ENCODE measurements at regions not wholly inside any gene's neighbourhood (a gene's known extent, or its start where the extent isn't known, plus 50 kb on each side); places are given as distances from the start of the nearest gene placed in this dataset.

DNA sequence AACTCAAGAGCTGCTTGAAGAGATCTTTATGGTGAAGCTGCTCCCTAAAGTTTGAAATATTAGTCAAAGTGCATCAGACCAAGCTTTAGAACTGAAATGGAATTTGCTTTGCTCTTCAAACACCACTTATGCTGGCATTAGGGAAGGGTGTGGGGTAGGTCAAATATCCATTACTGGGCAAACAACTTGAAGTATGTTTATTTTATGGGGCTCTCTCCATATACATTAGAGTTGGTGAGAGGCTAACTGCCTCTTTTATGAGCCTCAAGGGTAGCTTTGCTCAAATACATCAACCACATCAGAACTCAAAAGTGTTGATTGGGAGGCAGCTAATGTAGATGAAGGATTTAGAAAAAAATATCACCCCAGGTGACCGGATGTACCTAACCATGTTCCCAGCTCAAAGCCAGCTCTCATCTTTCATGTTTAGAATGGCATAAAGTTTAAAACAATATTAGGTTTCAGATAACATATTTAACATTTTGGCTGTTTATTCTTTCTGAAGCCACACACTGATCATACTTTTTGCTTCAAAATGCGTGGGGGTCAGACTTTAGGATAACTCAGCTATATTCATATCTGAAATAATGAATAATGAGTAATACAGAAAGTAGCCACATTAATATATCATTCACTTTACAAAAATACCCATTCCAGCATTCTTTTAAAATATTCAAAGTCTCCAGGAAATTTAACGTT is 318.6 kb downstream of the PTEN start:
- DNase-seq, result peak; percentile 87

DNA sequence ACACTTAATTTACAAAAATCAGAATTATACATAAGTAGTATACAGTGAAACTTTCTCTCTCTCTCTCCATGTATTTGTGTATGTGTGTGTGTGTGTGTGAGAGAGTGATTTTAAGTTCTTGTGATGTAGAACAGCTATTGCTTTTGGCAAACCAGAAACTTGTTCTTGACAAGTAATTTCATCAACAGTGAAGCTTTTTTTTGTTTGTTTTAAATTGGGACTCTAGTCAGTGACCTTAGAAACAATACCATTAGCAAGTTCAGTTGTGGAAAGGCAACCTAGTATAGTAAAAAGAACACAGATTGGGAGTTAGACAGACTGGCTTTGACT is 319.1 kb downstream of the PTEN start:
- DNase-seq, result no peak

GRCh38 chr10:88184543-88185297 is 321.3 kb downstream of the PTEN start:
- DNase-seq, result no peak

DNA sequence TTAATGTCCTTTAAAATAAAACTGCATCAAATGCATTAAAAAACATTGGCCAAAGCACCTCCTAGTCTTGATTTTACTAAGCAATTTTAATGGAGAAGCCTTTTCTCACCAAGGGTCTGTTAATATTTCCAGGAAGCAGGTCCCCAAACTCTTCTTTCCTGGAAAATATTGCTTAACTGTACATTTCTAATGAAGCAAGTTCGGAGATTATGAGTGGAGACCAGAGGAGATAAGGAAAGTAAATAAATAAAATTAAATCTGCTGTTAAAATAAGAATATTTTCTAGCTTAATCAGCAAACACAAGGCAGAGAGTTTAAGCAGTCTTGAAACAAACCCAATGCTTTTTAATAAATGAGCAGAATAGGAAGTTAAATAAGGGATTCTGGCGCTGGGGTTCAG is 322.4 kb downstream of the PTEN start:
- DNase-seq, result no peak

GRCh38 chr10:88186335-88186734 is 322.9 kb downstream of the PTEN start:
- DNase-seq, result no peak

DNA sequence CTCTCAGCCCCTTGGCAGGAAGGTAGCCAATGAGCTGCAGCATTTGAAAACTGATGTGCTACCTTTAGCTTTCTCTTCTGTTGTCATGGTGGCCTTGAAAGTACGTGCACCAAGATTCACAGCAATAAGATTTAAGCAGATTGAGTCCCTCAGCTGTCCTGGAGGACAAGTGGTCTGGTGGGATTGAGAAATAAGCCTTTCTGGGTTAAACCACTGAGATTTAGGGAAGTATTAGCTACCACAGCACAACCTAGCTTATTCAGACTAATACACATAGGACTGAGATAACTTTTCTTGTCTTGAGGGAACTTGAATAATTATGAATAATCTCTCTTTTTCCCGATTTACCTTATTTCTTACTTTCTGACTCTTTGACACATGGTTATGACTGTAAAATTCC is 324.0 kb downstream of the PTEN start:
- no peak for DNase-seq

DNA sequence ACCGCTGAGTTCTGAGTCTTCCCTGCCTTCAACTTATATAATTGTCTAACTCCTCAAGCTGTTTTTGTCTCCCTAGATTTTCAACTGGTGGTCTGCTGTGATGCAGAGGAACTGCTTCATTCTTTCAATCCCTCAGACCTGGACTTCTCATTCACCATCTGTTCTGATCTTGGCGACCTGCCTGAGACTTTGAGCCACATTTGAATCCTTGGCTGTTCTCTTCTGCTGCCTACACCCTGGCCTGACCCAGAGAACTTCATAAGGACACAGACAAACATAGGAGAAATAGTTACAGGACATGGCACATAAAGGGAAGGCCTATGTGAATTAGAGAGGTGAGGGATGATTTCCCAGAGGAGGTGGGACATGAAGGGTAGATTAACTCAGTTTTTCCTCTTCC is 326.7 kb downstream of the PTEN start:
- no peak for DNase-seq

DNA sequence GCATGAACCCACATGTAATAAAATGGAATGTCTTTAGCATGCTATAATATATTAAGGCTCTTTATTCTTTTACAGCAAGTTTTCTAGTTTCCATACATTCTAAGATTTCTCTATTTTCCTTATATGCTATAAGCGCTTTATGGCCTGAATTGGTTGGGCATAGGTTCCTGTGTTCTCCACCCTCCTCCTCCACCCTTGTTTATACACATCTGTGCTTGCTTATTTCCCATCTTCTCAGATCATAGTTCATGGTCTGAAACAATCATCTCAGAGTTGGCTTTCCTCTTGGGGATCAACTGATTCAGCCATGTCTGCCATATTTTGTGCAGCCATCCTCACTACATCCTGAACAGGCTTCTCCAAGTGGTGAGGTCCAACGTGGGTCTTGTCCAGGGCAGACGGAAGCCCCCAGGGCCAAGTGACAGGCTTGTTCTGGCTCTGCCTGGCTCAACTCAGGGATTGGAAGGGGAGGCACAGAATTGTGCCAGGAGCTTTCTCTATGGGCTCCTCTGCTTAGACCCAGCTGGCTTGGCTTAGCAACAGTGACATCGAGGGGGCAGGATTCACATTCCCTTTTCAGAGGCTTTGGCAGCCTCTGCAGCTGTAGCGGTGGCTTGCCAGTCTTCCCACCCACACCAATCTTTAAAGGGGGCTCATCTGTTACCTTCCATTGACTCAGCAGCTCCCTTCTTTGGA is 327.3 kb downstream of the PTEN start:
- DNase-seq, result no peak

DNA sequence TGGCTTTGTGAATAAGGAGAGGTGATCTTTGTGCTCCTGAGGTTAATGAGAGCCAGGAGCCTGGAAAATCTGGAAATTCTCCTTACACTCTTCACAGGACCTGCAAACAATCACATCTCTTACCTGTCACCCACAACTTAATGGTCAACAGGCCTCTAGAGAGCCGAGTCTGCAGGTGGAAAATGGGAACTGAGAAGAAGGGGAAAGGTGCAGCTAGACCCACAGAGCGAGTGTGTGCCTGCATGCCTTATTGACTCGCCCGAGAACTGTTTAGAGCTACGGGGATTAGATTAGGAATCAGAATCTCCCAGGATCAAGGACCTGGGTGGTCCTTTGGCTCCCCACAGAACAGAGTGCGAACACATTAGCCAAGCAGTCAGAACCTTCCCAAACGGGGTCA is 329.6 kb downstream of the PTEN start:
- DNase-seq, result no peak

GRCh38 chr10:88194041-88194887 is 330.8 kb downstream of the PTEN start:
- no peak for DNase-seq

DNA sequence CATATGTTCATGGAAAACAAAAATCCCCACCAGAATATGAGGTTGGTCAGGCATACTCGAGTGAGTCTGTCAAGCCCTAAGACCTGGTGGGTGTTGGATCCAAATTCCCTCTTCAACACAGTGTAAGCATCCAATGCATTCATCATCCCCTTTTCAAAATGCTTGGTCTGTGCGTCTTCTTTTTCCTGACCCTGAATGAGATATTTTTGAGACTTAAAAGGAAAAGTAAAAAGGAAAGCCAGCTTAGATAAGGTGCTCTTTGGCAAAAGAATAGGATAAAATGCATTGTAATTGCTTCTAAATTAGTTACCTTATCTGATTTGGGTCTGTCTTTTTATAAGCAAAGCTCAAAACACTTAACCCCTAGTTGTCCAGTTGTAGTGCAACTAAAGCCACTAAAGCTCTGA is 331.5 kb downstream of the PTEN start:
- DNase-seq, result no peak

DNA sequence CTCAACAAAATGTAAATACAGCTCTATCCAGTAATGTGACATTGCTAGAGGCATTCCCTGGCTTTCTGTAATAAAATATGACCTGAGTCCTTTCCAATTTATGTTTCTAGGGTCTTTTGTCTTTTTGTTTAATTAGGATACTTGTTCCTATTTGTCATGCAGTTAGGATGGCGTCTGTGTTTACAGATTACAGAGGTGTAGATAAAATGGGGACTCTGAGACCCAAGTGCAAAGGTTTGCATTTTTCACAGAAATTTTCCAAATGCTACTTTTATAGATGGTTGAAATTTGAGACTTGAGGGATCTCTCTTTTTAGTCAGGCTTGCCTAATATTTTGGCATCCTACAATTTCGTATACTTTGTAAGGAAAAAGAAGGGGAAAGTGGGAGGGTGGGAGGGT is 332.4 kb downstream of the PTEN start:
- DNase-seq, result no peak

DNA sequence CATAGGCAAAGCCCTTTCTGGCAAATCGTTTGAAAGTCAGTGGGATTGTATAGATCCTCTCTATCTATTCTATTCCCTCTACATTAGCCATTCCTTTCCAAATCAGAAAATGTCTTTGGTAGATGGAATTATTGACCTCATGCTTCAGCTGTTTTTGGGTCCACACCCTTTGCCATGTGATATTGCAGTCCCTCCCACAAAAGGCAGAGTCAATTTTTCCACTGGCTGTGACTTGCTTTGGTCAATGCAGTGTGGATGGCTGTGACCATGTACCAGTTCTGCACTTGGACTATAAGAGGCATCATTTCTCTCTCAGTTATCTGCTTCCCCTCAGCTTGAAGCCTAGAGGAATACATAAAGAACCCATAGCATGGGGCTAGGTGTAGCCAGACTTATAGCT is 332.9 kb downstream of the PTEN start:
- no peak for DNase-seq

DNA sequence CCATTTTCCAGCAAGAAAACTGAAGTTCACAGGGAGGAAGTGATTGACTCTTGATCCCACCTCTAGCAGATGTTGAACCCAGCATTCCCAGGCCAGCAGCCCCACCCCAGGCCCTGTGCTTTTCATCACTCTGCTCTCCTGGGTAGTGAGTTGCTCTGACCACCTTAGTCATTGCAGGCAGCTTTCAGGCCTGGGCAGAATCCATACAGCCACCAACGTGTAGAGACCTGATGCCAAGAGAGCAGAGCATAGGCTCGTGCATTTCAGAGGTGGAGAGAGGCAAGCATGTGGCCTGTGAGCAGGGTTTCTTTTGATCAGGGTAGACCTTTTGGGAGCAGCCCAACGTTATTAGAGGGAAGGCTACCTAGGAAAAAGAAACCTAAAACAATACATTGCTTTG is 334.6 kb downstream of the PTEN start:
- DNase-seq, result no peak

GRCh38 chr10:88200312-88201032 is 337.0 kb downstream of the PTEN start:
- no peak for DNase-seq

GRCh38 chr10:88205842-88206446 is 342.5 kb downstream of the PTEN start:
- DNase-seq, result no peak

GRCh38 chr10:88207121-88207546 is 343.7 kb downstream of the PTEN start:
- DNase-seq, result no peak

DNA sequence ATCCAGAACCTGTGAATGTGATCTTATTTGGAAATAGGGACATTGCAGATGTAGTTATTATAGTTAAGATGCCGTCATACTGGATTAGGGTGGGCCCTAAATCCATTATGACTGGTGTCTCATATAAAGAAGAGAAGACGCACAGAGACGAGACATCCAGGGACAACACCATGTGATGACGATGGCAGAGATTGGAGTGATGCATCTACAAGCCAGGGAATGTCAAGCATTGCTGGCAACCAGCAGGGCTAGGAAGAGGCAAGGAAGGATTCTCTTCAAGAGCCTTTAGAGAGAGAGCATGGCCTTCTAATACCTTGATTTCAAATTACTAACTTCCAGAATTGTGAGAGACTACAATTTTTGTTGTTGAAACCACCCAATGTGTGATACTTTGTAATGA is 345.8 kb downstream of the PTEN start:
- DNase-seq, result no peak

GRCh38 chr10:88209837-88210561 is 346.6 kb downstream of the PTEN start:
- DNase-seq, result no peak

DNA sequence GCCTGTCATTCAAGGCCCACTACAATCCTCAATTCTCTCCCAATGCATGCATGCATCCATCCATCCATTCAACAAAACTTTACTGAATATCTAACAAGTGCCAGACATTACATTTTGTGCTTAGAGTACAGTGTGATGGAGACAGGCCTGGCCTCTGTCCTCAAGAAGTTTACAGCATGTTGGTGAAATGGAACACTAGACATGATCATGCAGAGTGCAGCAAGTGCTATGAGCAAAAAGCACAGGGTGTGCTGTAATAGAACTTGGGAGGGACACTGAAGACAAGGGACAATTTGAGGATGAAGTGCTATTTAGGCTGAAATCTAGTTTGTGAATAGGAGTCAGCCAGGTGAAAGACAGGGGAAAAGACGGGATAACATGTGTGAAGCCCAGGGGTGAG is 347.8 kb downstream of the PTEN start:
- DNase-seq, result no peak

- no peak for DNase-seq
Measured at GRCh38 chr10:88212069-88212468, 348.6 kb downstream of the PTEN start.

Data from NCI-H345 (cell line).